Chondrocyte (in vitro differentiated cells): ENCODE measurements at regions not wholly inside any gene's neighbourhood (a gene's known extent, or its start where the extent isn't known, plus 50 kb on each side); places are given as distances from the start of the nearest gene placed in this dataset.

Experiments used
- DNase-seq: peaks from one replicate; pipeline ENCODE4 v3.0.0; 2021; ENCODE audit warnings: mixed read lengths, low spot score
- H3K27ac Mint-ChIP-seq: one replicate; pipeline ENCODE4 v1.8.0; 2021; ENCODE audit warnings: mild to moderate bottlenecking, moderate library complexity, mixed read lengths; ENCODE audit not compliant: unreplicated experiment
- H3K27me3 Mint-ChIP-seq: 2 replicates; pipeline ENCODE4 v1.8.0; 2021; ENCODE audit warnings: low read depth, mixed read lengths
- H3K36me3 Mint-ChIP-seq: 2 replicates; pipeline ENCODE4 v1.8.0; 2021; ENCODE audit warnings: low read depth, mixed read lengths
- H3K4me1 Mint-ChIP-seq: 2 replicates; pipeline ENCODE4 v1.8.0; 2021; ENCODE audit warnings: low read depth, mild to moderate bottlenecking, mixed read lengths
- H3K4me3 Mint-ChIP-seq: one replicate; pipeline ENCODE4 v1.8.0; 2021; ENCODE audit warnings: mild to moderate bottlenecking, moderate library complexity, mixed read lengths; ENCODE audit not compliant: unreplicated experiment
- H3K9me3 Mint-ChIP-seq: 2 replicates; pipeline ENCODE4 v1.8.0; 2021; ENCODE audit warnings: low read depth, mixed read lengths
- CTCF ChIP-seq: fragments of 200-600 bp; sonication (generic); IDR thresholded peaks from 2 replicates; pipeline ENCODE4 v1.5.0; 2021; ENCODE audit warnings: antibody characterized with exemption, mild to moderate bottlenecking, moderate library complexity

- Mint-ChIP-seq H3K27ac (no peak overlapping the region), H3K36me3 (no peaks in the 10 kb centered on the region), H3K4me3 (no peak overlapping the region), H3K9me3 (no peaks in the 10 kb centered on the region), H3K27me3 (no peaks in the 10 kb centered on the region), H3K4me1 (no peaks in the 10 kb centered on the region)
- TF ChIP-seq CTCF, result no peak
- no peak for DNase-seq
These were observed 881.1 kb upstream of the NUDT12 start for GRCh38 chr5:104443706-104444105.

- Mint-ChIP-seq H3K27ac (no peak overlapping the region), H3K27me3 (no peaks in the 10 kb centered on the region), H3K36me3 (no peaks in the 10 kb centered on the region), H3K9me3 (no peaks in the 10 kb centered on the region), H3K4me3 (no peak overlapping the region), H3K4me1 (peaks cover 17% of the 10 kb centered on the region)
- no peak for TF ChIP-seq CTCF
- DNase-seq, result no peak
These were observed 869.4 kb upstream of the NUDT12 start for GRCh38 chr5:104431981-104432380.

DNA sequence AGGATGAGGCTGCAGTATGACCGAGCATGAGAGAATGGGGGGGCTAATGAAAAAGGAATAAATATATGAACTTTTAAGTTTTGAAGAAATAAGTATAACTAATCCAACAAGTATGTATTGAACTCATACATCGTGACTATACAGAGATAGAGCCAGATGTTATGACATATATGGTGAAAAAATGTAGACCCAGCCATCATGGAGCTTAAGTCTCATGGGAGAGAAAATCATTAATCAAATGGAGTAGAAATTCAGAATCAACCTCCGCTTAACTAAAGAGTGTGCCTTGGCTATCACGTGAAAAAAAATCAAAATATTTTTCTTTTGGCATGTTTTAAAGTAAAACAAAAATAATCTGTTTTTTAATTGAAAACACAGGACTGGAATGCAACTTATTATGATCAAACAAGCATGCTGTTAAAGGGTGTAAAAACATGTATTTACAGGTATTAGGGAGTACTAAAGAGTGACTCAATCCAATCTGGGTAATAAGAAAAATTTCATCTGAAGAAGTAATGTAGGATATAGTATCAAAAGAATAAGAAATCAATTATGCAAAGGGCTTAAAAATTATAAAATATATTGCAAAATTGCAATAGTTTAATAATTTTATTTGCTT lies 868.5 kb upstream of the NUDT12 start:
- Mint-ChIP-seq H3K4me3 (no peak overlapping the region), H3K4me1 (peaks cover 17% of the 10 kb centered on the region), H3K9me3 (no peaks in the 10 kb centered on the region), H3K36me3 (no peaks in the 10 kb centered on the region), H3K27ac (no peak overlapping the region), H3K27me3 (no peaks in the 10 kb centered on the region)
- DNase-seq, result no peak
- no peak for TF ChIP-seq CTCF

- H3K36me3 Mint-ChIP-seq, result no peaks in the 10 kb centered on the region
- peaks cover 17% of the 10 kb centered on the region for H3K4me1 Mint-ChIP-seq
- no peaks in the 10 kb centered on the region for H3K9me3 Mint-ChIP-seq
- no peak overlapping the region for H3K27ac Mint-ChIP-seq
- TF ChIP-seq CTCF, result no peak
- H3K4me3 Mint-ChIP-seq, result no peak overlapping the region
- H3K27me3 Mint-ChIP-seq, result no peaks in the 10 kb centered on the region
- DNase-seq, result no peak
These were observed 867.3 kb upstream of the NUDT12 start for GRCh38 chr5:104429911-104430310.

DNA sequence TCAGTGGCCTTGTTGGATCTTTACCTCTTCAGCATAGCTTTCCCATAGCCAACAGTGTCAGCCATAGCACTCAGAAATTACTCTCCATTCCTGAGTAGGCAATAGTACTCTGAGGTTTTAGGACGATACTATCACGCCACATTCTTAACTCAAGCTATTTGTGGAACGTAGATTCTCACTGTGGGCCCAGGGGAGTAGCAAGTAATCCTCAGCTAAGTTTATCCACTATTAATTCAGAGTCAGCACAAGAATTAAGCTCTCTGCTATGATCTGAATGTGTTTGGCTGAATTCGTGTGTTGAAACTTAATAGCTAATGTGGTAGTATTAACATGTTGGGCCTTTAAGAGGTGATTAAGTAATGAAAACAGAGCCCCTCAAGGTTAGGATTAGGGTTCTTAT lies 858.8 kb upstream of the NUDT12 start:
- TF ChIP-seq CTCF, result no peak

More for the DNA sequence above, 858.8 kb upstream of the NUDT12 start:
- peaks cover 4% of the 10 kb centered on the region for H3K4me1 Mint-ChIP-seq
- no peaks in the 10 kb centered on the region for H3K36me3 Mint-ChIP-seq
- no peaks in the 10 kb centered on the region for H3K27me3 Mint-ChIP-seq
- no peak for DNase-seq
- H3K4me3 Mint-ChIP-seq, result no peak overlapping the region
- H3K27ac Mint-ChIP-seq, result no peak overlapping the region
- peaks cover 4% of the 10 kb centered on the region for H3K9me3 Mint-ChIP-seq
